GM12864 (cell line): ENCODE measurements at regions not wholly inside any gene's neighbourhood (a gene's known extent, or its start where the extent isn't known, plus 50 kb on each side); places are given as distances from the start of the nearest gene placed in this dataset.

Source experiments
- DNase-seq: peaks from one replicate; pipeline ENCODE4 v3.0.0-alpha.2; 2011; ENCODE audit warnings: low read depth
- H3K4me3 ChIP-seq: 2 replicates; pipeline ENCODE4 v1.5.1; 2011; ENCODE audit warnings: mild to moderate bottlenecking, low read depth, low read length, control low read depth
- TF ChIP-seq, protein P1 (sequence below): IDR thresholded peaks from 2 replicates; pipeline ENCODE4 v1.5.1; 2011; ENCODE audit warnings: low read depth, mild to moderate bottlenecking, moderate library complexity, low read length, control low read depth, inconsistent platforms; ENCODE audit errors: missing control alignments

DNA sequence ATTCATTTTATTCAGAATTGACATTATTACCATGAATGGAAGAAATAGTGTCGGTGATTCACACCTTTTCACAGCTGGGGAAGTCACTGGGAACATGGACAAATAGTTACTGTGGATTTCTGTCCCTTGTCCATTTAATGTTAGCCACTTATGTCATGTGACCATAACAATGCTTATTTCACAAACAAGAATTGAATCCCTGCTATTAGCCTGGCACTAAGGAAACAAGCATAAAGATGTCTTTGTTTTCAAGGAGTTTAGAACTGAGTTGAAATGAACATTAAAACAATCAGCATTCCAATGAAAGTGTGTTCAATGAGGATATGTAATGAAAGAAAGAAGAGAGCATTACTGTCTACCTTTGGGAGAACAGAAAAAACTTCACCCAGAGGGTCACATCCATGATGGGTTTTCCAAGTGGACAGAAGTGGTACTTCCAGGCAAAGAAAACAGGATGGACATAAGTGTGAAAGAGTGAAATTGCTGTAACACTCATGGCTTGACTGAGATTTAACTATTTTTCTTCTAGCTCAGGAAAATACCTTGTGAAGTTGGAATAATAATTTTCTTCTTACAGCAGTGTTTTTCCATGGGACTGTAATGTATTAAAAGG is 324.5 kb upstream of the UBE2E3 start:
- TF ChIP-seq, protein P1, sequence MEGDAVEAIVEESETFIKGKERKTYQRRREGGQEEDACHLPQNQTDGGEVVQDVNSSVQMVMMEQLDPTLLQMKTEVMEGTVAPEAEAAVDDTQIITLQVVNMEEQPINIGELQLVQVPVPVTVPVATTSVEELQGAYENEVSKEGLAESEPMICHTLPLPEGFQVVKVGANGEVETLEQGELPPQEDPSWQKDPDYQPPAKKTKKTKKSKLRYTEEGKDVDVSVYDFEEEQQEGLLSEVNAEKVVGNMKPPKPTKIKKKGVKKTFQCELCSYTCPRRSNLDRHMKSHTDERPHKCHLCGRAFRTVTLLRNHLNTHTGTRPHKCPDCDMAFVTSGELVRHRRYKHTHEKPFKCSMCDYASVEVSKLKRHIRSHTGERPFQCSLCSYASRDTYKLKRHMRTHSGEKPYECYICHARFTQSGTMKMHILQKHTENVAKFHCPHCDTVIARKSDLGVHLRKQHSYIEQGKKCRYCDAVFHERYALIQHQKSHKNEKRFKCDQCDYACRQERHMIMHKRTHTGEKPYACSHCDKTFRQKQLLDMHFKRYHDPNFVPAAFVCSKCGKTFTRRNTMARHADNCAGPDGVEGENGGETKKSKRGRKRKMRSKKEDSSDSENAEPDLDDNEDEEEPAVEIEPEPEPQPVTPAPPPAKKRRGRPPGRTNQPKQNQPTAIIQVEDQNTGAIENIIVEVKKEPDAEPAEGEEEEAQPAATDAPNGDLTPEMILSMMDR = no peak
- no peak for DNase-seq
- no peak overlapping the region for H3K4me3 ChIP-seq

DNA sequence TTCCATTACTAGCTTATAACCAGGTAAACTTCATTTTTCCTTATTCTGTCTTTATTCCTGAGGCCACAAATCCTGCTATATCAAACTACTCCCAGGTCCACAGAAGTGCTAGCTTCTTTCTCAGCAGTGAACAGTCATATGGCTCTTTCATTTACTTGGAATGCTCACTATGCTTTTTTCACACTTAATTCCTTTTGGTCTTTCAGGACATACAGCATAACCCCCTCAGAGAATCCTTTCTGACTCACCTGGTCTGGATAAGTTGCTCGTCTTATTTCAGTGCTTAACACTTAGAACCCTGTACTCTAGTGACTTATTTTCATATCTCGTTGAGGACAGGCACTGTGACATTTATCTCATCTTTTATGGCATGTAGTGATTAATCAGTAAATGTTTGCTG is 325.0 kb upstream of the UBE2E3 start:
- DNase-seq = no peak
- H3K4me3 ChIP-seq = no peak overlapping the region
- TF ChIP-seq, protein P1 = no peak

DNA sequence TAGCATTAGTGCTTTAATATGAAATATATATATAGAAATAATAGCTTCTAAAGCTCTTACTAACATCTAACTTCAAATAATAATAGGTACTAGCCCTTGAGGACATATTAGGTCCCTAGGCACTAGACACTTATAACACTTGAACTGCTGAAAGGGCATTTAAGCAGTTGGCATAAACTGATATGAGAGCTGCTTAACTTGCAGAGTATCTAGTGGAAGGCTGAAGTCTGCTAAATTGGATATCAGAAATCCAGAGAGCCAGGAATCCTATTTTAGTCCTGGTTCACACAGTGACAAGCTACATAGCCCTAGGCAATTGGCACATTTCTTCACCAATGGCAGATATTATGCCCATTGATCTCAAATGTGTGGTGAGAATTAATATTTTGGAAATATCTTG is 326.9 kb upstream of the UBE2E3 start:
- no peak overlapping the region for H3K4me3 ChIP-seq
- TF ChIP-seq, protein P1 = no peak
- DNase-seq = no peak

DNA sequence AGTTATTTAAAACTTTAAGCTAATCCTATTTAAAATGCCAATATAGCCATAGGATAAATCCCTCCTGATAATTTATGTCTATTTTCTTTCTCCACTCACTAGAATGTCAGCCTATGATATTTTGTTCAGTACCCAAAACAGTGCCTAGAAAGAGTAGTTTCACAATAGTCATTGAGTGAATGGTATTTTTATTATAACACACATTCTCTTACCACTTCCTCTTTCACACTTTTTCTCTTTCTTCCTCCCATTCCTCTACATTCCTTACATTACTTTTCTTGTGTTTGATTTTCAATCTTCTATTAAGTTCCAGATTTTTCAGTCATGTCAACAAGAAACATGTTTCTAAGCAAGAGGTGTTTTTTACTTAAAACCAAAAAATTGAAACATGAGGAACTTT is 327.6 kb upstream of the UBE2E3 start:
- TF ChIP-seq, protein P1 = no peak
- no peak for DNase-seq
- H3K4me3 ChIP-seq = no peak overlapping the region

DNA sequence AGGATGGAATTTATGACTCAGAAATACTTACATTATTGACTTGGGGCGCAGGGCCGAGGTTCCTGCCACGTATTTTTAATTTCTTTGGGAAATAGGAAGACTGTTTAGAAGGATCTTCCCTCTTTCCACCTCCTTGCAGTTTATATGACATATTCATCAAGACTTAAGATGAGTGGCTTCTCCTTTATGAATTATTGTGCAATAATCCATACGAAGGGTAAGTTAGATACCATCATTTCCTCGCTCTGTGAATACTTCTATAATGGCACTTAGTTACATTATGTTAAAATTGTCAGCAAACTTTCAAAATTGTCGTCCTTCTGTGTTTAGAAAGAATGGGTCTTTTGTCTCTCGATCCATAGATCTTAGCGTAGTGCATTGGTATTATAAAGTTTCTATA is 328.8 kb upstream of the UBE2E3 start:
- TF ChIP-seq, protein P1 = no peak
- DNase-seq = no peak
- no peak overlapping the region for H3K4me3 ChIP-seq

DNA sequence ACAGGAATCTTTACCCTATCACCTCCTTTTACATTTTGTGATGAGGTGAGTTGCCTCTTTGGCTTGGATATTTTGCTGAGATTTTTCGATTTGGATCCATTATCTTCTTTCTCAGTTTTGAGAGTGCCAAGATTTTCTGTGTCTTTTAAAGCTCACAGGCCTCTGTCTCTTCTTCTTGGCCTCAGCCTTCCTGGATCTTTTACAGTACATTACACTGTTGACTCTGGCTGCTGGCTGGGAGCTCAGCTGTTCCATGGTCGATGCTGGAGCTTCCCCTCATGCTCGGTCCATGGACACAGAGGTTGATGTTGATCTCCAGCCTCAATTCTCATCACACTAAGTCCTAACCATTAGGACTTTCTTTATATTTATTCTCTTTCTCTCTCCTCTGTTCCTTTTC is 332.8 kb upstream of the UBE2E3 start:
- TF ChIP-seq, protein P1 = no peak
- no peak for DNase-seq
- no peak overlapping the region for H3K4me3 ChIP-seq

DNA sequence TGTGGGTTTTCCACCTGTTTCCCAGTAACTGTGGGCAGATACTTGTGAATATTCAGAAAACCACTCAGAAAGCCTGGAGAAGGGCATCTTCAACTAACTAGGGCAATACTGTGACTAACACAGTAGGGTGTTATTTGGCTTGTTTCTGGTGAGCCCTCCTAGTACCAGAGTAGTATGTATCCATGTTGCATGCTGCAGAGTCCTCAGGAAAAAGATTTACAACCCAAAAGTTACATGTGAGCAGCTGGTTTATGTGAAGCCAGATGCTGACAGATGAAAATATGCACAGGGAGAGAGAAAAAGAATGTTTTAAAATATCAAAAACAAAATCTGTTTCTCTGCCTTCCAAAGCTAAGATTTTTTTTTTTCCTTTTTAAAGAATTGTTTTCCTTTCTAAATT is 333.2 kb upstream of the UBE2E3 start:
- H3K4me3 ChIP-seq = no peak overlapping the region
- DNase-seq = no peak
- TF ChIP-seq, protein P1 = no peak
